ENCODE measurements at regions not wholly inside any gene's neighbourhood (a gene's known extent, or its start where the extent isn't known, plus 50 kb on each side); places are given as distances from the start of the nearest gene placed in this dataset.

- Histone ChIP-seq H3K9me3 (no peaks in the 10 kb centered on the region), H3K36me3 (no peaks in the 10 kb centered on the region), H3K27ac (no peak overlapping the region), H3K4me3 (no peak overlapping the region), H3K4me1 (no peaks in the 10 kb centered on the region), H3K27me3 (no peaks in the 10 kb centered on the region)
- ATAC-seq (no peak), DNase-seq (no peak)
- in situ Hi-C loops (cut with MboI; ENCODE audit: low sequenced_read_pairs in 4 of 4) (no loop called here), intact Hi-C loops (cut with DNase I; ENCODE audit: low total_unique reads) (no loop called here)
- TF ChIP-seq CTCF (IDR thresholded peaks at IDR 0.05 in 4 of 5, conservative IDR thresholded peaks at IDR 0.05 in 1 of 5) (no peak), POLR2A (IDR thresholded peaks at IDR 0.05) (no peak)
Measured at GRCh38 chr5:97666783-97667182, 483.7 kb upstream of the RIOK2 start.

GRCh38 chr5:97670447-97670846 is 487.4 kb upstream of the RIOK2 start:
- DNase-seq: no peak
- TF ChIP-seq POLR2A (IDR thresholded peaks at IDR 0.05): no peak
- TF ChIP-seq CTCF (IDR thresholded peaks at IDR 0.05 in 4 of 5, conservative IDR thresholded peaks at IDR 0.05 in 1 of 5): no peak
- intact Hi-C loops (cut with DNase I; ENCODE audit: low total_unique reads): no loop called here
- in situ Hi-C loops (cut with MboI; ENCODE audit: low sequenced_read_pairs in 4 of 4): no loop called here
- Histone ChIP-seq H3K36me3 (no peaks in the 10 kb centered on the region), H3K27ac (no peak overlapping the region), H3K4me1 (no peaks in the 10 kb centered on the region), H3K27me3 (no peaks in the 10 kb centered on the region), H3K4me3 (no peak overlapping the region), H3K9me3 (no peaks in the 10 kb centered on the region)
- ATAC-seq: no peak

GRCh38 chr5:97676608-97677007 is 493.6 kb upstream of the RIOK2 start:
- in situ Hi-C loops (cut with MboI; ENCODE audit: low sequenced_read_pairs in 4 of 4) (no loop called here), intact Hi-C loops (cut with DNase I; ENCODE audit: low total_unique reads) (no loop called here)
- no peak for TF ChIP-seq CTCF (IDR thresholded peaks at IDR 0.05 in 4 of 5, conservative IDR thresholded peaks at IDR 0.05 in 1 of 5)
- no peak for TF ChIP-seq POLR2A (IDR thresholded peaks at IDR 0.05)

GRCh38 chr5:97694091-97694490 is 511.0 kb upstream of the RIOK2 start:
- H3K27ac ChIP-seq: no peak overlapping the region
- no peaks in the 10 kb centered on the region for H3K27me3 ChIP-seq
- in situ Hi-C loops (cut with MboI; ENCODE audit: low sequenced_read_pairs in 4 of 4) (no loop called here), intact Hi-C loops (cut with DNase I; ENCODE audit: low total_unique reads) (no loop called here)
- no peaks in the 10 kb centered on the region for H3K36me3 ChIP-seq
- no peaks in the 10 kb centered on the region for H3K4me1 ChIP-seq
- no peak overlapping the region for H3K4me3 ChIP-seq
- no peaks in the 10 kb centered on the region for H3K9me3 ChIP-seq
- DNase-seq (no peak), ATAC-seq (no peak)
- no peak for TF ChIP-seq CTCF (IDR thresholded peaks at IDR 0.05 in 4 of 5, conservative IDR thresholded peaks at IDR 0.05 in 1 of 5)
- TF ChIP-seq POLR2A (IDR thresholded peaks at IDR 0.05): no peak

More at GRCh38 chr5:97676608-97677007, 493.6 kb upstream of the RIOK2 start:
- Histone ChIP-seq H3K4me1 (no peaks in the 10 kb centered on the region), H3K36me3 (no peaks in the 10 kb centered on the region), H3K9me3 (no peaks in the 10 kb centered on the region), H3K4me3 (no peak overlapping the region), H3K27ac (no peak overlapping the region), H3K27me3 (no peaks in the 10 kb centered on the region)
- no peak for ATAC-seq
- DNase-seq: no peak

GRCh38 chr5:97714424-97714823 is 531.4 kb upstream of the RIOK2 start:
- in situ Hi-C loops (cut with MboI; ENCODE audit: low sequenced_read_pairs in 4 of 4) (no loop called here), intact Hi-C loops (cut with DNase I; ENCODE audit: low total_unique reads) (no loop called here)
- DNase-seq: no peak
- TF ChIP-seq CTCF (IDR thresholded peaks at IDR 0.05 in 4 of 5, conservative IDR thresholded peaks at IDR 0.05 in 1 of 5) (no peak), POLR2A (IDR thresholded peaks at IDR 0.05) (no peak)
- H3K36me3 ChIP-seq: no peaks in the 10 kb centered on the region
- no peaks in the 10 kb centered on the region for H3K9me3 ChIP-seq
- H3K27me3 ChIP-seq: no peaks in the 10 kb centered on the region
- no peak overlapping the region for H3K27ac ChIP-seq
- no peak overlapping the region for H3K4me3 ChIP-seq
- no peaks in the 10 kb centered on the region for H3K4me1 ChIP-seq
- no peak for ATAC-seq

Data from gastrocnemius medialis (tissue), 4 donors.